ENCODE measurements at regions not wholly inside any gene's neighbourhood (a gene's known extent, or its start where the extent isn't known, plus 50 kb on each side); places are given as distances from the start of the nearest gene placed in this dataset.

- TF ChIP-seq MEF2A (IDR thresholded peaks at IDR 0.05; ENCODE audit: insufficient read depth, low read depth, low read length): no peak
- no peak for TF ChIP-seq SREBF2 (IDR thresholded peaks at IDR 0.05; ENCODE audit: low read length)
- no peak for TF ChIP-seq CBFB (IDR thresholded peaks at IDR 0.05; ENCODE audit: low read depth)
- no peak for TF ChIP-seq FOS (IDR thresholded peaks at IDR 0.05; ENCODE audit: borderline replicate concordance, extremely low read depth, insufficient read length)
- no peak for TF ChIP-seq ZBTB11 (CRISPR knock-in tag; IDR thresholded peaks at IDR 0.05)
- TF ChIP-seq SMAD1 (IDR thresholded peaks at IDR 0.05; ENCODE audit: low read depth, partially characterized antibody): no peak
- no peak for TF ChIP-seq EGR1 (IDR thresholded peaks at IDR 0.05; ENCODE audit: borderline replicate concordance in 1 of 2, low read depth in 2 of 2, low read length in 2 of 2)
- no peak for TF ChIP-seq RBBP5 (conservative IDR thresholded peaks at IDR 0.05)
- TF ChIP-seq SKIL (IDR thresholded peaks at IDR 0.05; ENCODE audit: low read depth, poor library complexity, severe bottlenecking): no peak
- no peak for TF ChIP-seq MLLT1 (IDR thresholded peaks at IDR 0.05)
Measured at GRCh38 chr14:87081004-87081403, 912.0 kb downstream of the GALC start (continued).
